SK-N-SH treated with all-trans-retinoic acid at 6 μM for 48 hours (cell line): ENCODE measurements at regions not wholly inside any gene's neighbourhood (a gene's known extent, or its start where the extent isn't known, plus 50 kb on each side); places are given as distances from the start of the nearest gene placed in this dataset.
"Not testable (repeated sequence)": the region's sequence is repeated elsewhere in the genome, so short reads cannot be mapped to it uniquely, and the experiment has no call there.

Source experiments
- ATAC-seq: fragments of 200-7000 bp; cut with Tn5 transposase; 3 replicates; pipeline ENCODE4 v1.9.1; 2020; ENCODE audit warnings: mild to moderate bottlenecking, moderate library complexity
- ARNTL ChIP-seq: fragments of 450-650 bp; formaldehyde crosslinking; IDR thresholded peaks from 2 replicates; pipeline ENCODE4 v1.5.0; 2020; ENCODE audit warnings: low read depth, mild to moderate bottlenecking, moderate library complexity, borderline replicate concordance
- BACH2 ChIP-seq: fragments of 250-450 bp; sonication (Bioruptor Pico); IDR thresholded peaks from 2 replicates; pipeline ENCODE4 v1.9.0; 2021; ENCODE audit warnings: mild to moderate bottlenecking, borderline replicate concordance
- CSDC2 ChIP-seq: fragments of 250-450 bp; sonication (Bioruptor Pico); IDR thresholded peaks from 2 replicates; pipeline ENCODE4 v1.5.0; 2020; ENCODE audit warnings: mild to moderate bottlenecking, moderate library complexity
- CSRNP3 ChIP-seq: fragments of 250-450 bp; sonication (Bioruptor Pico); IDR thresholded peaks from 2 replicates; pipeline ENCODE4 v1.5.1; 2021; ENCODE audit warnings: mild to moderate bottlenecking, moderate library complexity
- ESRRG ChIP-seq: fragments of 250-450 bp; sonication (Bioruptor Pico); IDR thresholded peaks from 2 replicates; pipeline ENCODE4 v1.6.1; 2021; ENCODE audit warnings: mild to moderate bottlenecking
- GLIS3 ChIP-seq: fragments of 250-450 bp; sonication (Bioruptor Pico); IDR thresholded peaks from 2 replicates; pipeline ENCODE4 v1.5.0; 2020; ENCODE audit warnings: mild to moderate bottlenecking, moderate library complexity
- PATZ1 ChIP-seq: fragments of 250-450 bp; sonication (Bioruptor Pico); IDR thresholded peaks from 2 replicates; pipeline ENCODE4 v1.8.0; 2020; ENCODE audit warnings: mild to moderate bottlenecking, moderate library complexity, borderline replicate concordance
- POU6F1 ChIP-seq: fragments of 250-450 bp; sonication (Bioruptor Pico); IDR thresholded peaks from 2 replicates; pipeline ENCODE4 v1.8.0; 2021; ENCODE audit warnings: low read depth, mild to moderate bottlenecking, moderate library complexity, borderline replicate concordance
- PPARA ChIP-seq: fragments of 250-450 bp; sonication (Bioruptor Pico); IDR thresholded peaks from 2 replicates; pipeline ENCODE4 v1.5.0; 2020; ENCODE audit warnings: mild to moderate bottlenecking, borderline replicate concordance
- RARB ChIP-seq: fragments of 250-450 bp; sonication (Bioruptor Pico); IDR thresholded peaks from 2 replicates; pipeline ENCODE4 v1.8.0; 2021; ENCODE audit warnings: mild to moderate bottlenecking, moderate library complexity
- SNAI2 ChIP-seq: fragments of 250-450 bp; sonication (Bioruptor Pico); IDR thresholded peaks from 2 replicates; pipeline ENCODE4 v1.5.0; 2020; ENCODE audit warnings: mild to moderate bottlenecking, moderate library complexity
- TCF4 ChIP-seq: fragments of 250-450 bp; sonication (Bioruptor Pico); IDR thresholded peaks from 2 replicates; pipeline ENCODE4 v1.8.0; 2021; ENCODE audit warnings: mild to moderate bottlenecking, moderate library complexity, borderline replicate concordance
- ZFP3 ChIP-seq: fragments of 250-450 bp; sonication (Bioruptor Pico); IDR thresholded peaks from 2 replicates; pipeline ENCODE4 v1.5.0; 2020; ENCODE audit warnings: mild to moderate bottlenecking, moderate library complexity
- ZFP30 ChIP-seq: fragments of 450-650 bp; formaldehyde crosslinking; IDR thresholded peaks from 2 replicates; pipeline ENCODE4 v1.5.0; 2022; ENCODE audit warnings: mild to moderate bottlenecking, moderate library complexity
- ZNF565 ChIP-seq: fragments of 450-650 bp; formaldehyde crosslinking; conservative IDR thresholded peaks from 2 replicates; pipeline ENCODE4 v1.5.0; 2020; ENCODE audit warnings: low read depth, mild to moderate bottlenecking, moderate library complexity
- ZNF70 ChIP-seq: fragments of 450-650 bp; formaldehyde crosslinking; IDR thresholded peaks from 2 replicates; pipeline ENCODE4 v1.5.0; 2020; ENCODE audit warnings: mild to moderate bottlenecking, moderate library complexity
- TF ChIP-seq, protein P1 (sequence below): fragments of 250-450 bp; sonication (Bioruptor Pico); IDR thresholded peaks from 2 replicates; pipeline ENCODE4 v1.5.1; 2020; ENCODE audit warnings: low read depth, mild to moderate bottlenecking, moderate library complexity
- TF ChIP-seq, protein P2 (sequence below): fragments of 250-450 bp; sonication (Bioruptor Pico); IDR thresholded peaks from 2 replicates; pipeline ENCODE4 v1.5.0; 2020; ENCODE audit warnings: mild to moderate bottlenecking, moderate library complexity

DNA sequence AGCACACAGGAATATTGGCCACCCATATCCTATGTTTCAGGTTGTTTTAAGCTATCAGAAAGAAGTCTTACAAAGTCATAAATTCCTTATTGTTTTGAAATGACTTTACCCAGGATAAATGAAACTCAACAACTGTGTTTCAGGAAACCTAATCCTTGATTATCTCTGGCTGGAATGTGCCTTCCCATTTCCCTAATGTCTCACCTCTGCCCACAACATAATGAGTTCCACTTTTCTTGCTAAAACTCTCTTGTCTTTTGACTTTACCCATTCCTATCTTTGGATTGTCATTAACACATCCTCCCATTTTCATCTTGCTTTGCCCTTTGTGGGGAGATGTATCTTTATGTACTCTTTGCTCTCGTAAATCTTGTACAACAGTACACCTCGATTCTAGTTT lies 200.0 kb upstream of the DNAJC19 start:
- ATAC-seq, result no peak
- TF ChIP-seq ZNF70 (CRISPR knock-in tag) (no peak), CSDC2 (CRISPR knock-in tag) (no peak), ESRRG (CRISPR knock-in tag) (no peak), ZFP3 (CRISPR knock-in tag) (no peak), RARB (CRISPR knock-in tag) (no peak), ZNF565 (CRISPR knock-in tag) (no peak), GLIS3 (CRISPR knock-in tag) (no peak), ARNTL (CRISPR knock-in tag) (no peak), PATZ1 (no peak), BACH2 (CRISPR knock-in tag) (no peak), TCF4 (CRISPR knock-in tag) (no peak), CSRNP3 (CRISPR knock-in tag) (no peak), POU6F1 (CRISPR knock-in tag) (no peak), ZFP30 (CRISPR knock-in tag) (no peak), SNAI2 (no peak), PPARA (CRISPR knock-in tag) (no peak)
- TF ChIP-seq, protein P1, sequence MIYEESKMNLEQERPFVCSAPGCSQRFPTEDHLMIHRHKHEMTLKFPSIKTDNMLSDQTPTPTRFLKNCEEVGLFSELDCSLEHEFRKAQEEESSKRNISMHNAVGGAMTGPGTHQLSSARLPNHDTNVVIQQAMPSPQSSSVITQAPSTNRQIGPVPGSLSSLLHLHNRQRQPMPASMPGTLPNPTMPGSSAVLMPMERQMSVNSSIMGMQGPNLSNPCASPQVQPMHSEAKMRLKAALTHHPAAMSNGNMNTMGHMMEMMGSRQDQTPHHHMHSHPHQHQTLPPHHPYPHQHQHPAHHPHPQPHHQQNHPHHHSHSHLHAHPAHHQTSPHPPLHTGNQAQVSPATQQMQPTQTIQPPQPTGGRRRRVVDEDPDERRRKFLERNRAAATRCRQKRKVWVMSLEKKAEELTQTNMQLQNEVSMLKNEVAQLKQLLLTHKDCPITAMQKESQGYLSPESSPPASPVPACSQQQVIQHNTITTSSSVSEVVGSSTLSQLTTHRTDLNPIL, result no peak
- TF ChIP-seq, protein P2, sequence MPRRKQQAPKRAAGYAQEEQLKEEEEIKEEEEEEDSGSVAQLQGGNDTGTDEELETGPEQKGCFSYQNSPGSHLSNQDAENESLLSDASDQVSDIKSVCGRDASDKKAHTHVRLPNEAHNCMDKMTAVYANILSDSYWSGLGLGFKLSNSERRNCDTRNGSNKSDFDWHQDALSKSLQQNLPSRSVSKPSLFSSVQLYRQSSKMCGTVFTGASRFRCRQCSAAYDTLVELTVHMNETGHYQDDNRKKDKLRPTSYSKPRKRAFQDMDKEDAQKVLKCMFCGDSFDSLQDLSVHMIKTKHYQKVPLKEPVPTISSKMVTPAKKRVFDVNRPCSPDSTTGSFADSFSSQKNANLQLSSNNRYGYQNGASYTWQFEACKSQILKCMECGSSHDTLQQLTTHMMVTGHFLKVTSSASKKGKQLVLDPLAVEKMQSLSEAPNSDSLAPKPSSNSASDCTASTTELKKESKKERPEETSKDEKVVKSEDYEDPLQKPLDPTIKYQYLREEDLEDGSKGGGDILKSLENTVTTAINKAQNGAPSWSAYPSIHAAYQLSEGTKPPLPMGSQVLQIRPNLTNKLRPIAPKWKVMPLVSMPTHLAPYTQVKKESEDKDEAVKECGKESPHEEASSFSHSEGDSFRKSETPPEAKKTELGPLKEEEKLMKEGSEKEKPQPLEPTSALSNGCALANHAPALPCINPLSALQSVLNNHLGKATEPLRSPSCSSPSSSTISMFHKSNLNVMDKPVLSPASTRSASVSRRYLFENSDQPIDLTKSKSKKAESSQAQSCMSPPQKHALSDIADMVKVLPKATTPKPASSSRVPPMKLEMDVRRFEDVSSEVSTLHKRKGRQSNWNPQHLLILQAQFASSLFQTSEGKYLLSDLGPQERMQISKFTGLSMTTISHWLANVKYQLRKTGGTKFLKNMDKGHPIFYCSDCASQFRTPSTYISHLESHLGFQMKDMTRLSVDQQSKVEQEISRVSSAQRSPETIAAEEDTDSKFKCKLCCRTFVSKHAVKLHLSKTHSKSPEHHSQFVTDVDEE, result no peak
- TF ChIP-seq, all 23 proteins: peak for 0

- no peak for TF ChIP-seq PATZ1
- no peak for TF ChIP-seq RARB (CRISPR knock-in tag)
- TF ChIP-seq GLIS3 (CRISPR knock-in tag), result no peak
- no peak for TF ChIP-seq ARNTL (CRISPR knock-in tag)
- TF ChIP-seq ZNF565 (CRISPR knock-in tag), result no peak
- no peak for TF ChIP-seq ZFP30 (CRISPR knock-in tag)
- TF ChIP-seq ZNF70 (CRISPR knock-in tag), result no peak
Measured at GRCh38 chr3:181183764-181184163, 194.2 kb upstream of the DNAJC19 start.

DNA sequence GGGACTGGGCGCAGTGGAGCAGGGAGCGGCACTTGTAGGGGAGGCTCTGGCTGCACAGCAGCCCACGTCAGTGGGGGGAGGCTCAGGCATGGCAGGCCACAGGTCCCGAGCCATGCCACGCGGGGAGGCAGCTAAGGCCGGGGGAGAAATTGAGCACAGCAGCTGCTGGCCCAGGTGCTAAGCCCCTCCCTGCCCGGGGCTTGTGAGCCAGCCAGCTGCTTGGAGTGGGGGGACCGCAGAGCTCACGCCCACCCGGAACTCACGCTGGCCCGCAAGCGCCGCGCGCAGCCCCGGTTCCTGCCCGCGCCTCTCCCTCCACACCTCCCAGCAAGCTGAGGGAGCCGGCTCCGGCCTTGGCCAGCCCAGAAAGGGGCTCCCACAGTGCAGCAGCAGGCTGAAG lies 193.5 kb upstream of the DNAJC19 start:
- not testable (repeated sequence) for ATAC-seq

More at GRCh38 chr3:181183764-181184163, 194.2 kb upstream of the DNAJC19 start:
- ATAC-seq, result no peak
